ENCODE measurements at regions not wholly inside any gene's neighbourhood (a gene's known extent, or its start where the extent isn't known, plus 50 kb on each side); places are given as distances from the start of the nearest gene placed in this dataset.

DNA sequence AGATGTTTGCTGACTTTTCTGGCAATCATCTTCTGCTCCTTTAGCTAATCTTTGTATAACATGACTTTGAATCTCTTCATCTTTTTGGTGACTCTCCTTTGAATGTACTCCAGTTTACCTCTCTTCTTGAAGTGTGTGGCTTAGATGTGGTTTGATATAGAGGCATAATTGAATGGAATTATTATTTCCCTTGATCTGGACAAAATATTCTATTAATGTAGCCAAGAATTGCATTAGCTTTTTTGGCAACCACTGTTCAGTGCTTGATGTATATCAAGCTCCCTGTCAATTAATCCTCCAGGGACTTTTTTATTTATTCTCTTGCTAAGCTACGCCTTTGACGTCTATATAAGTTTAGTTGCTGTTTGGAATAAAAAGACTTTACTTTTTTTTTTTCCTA is 490.8 kb downstream of the PCDH20 start:
- Histone ChIP-seq H2BK12ac (ENCODE audit: low read depth, low read length) (no peak overlapping the region), H2BK5ac (ENCODE audit: low read depth, low read length) (no peak overlapping the region), H4K8ac (ENCODE audit: extremely low read depth, insufficient read depth, low read length) (no peak overlapping the region), H3K23me2 (ENCODE audit: low read depth, low read length) (no peaks in the 10 kb centered on the region), H3K27me3 (replicated peaks in 1 of 4; ENCODE audit: control insufficient read depth in 3 of 4, extremely low read depth in 1 of 4, insufficient read depth in 3 of 4, low read length in 3 of 4) (no peaks in the 10 kb centered on the region), H3K79me2 (ENCODE audit: control insufficient read depth in 1 of 2, insufficient read depth in 2 of 2, low read length in 2 of 2) (no peaks in the 10 kb centered on the region), H3K4me2 (ENCODE audit: insufficient read depth in 1 of 2, low read depth in 2 of 2, low read length in 2 of 2) (no peak overlapping the region), H4K91ac (replicated peaks; ENCODE audit: insufficient read length, low read length) (no peak overlapping the region), H3K4me3 (ENCODE audit: extremely low read depth in 1 of 4, insufficient read depth in 2 of 4, low read depth in 3 of 4, low read length in 4 of 4) (no peak overlapping the region), H2BK20ac (ENCODE audit: low read length) (no peak overlapping the region), H3K14ac (ENCODE audit: insufficient read length) (no peak overlapping the region), H3K56ac (replicated peaks; ENCODE audit: insufficient read length, low read depth, low read length) (no peak overlapping the region), H3K9me3 (ENCODE audit: insufficient read depth in 2 of 2, low read depth in 1 of 2, low read length in 1 of 2) (no peaks in the 10 kb centered on the region), H2BK15ac (ENCODE audit: low read length) (no peak overlapping the region), H3K9ac (replicated peaks in 1 of 4; ENCODE audit: extremely low read depth in 1 of 4, low read depth in 3 of 4, low read length in 3 of 4) (no peak overlapping the region), H3K79me1 (ENCODE audit: low read depth, low read length) (no peaks in the 10 kb centered on the region), H2AK5ac (ENCODE audit: low read depth, low read length) (no peak overlapping the region), H3K4me1 (replicated peaks in 1 of 4; ENCODE audit: control insufficient read depth in 3 of 4, insufficient read depth in 4 of 4, low read length in 3 of 4) (no peaks in the 10 kb centered on the region), H4K20me1 (replicated peaks in 1 of 2; ENCODE audit: control insufficient read depth in 1 of 2, insufficient read depth in 2 of 2, low read length in 2 of 2) (no peaks in the 10 kb centered on the region), H3K27ac (ENCODE audit: low read depth, low read length) (no peak overlapping the region), H3K18ac (ENCODE audit: extremely low read depth, low read length) (no peak overlapping the region), H3K36me3 (ENCODE audit: control insufficient read depth in 2 of 4, insufficient read depth in 4 of 4, low read length in 3 of 4) (no peaks in the 10 kb centered on the region), H2AFZ (ENCODE audit: low read length) (no peak overlapping the region), H2BK120ac (replicated peaks; ENCODE audit: low read depth, low read length) (no peak overlapping the region), H4K5ac (ENCODE audit: insufficient read length, low read depth, low read length) (no peak overlapping the region), H3K4ac (replicated peaks; ENCODE audit: insufficient read length, low read depth, low read length) (no peak overlapping the region), H3K23ac (ENCODE audit: insufficient read length) (no peak overlapping the region)
- FAIRE-seq (no peak), DNase-seq (ENCODE audit: low read depth in 1 of 2, low spot score in 2 of 2) (no peak)
- 84% methylated on average over 2 of the region's 2 CpGs; no CpG with 5 or more reads in 1 of the 2 experiments for WGBS, 2 experiments (ENCODE audit: extremely low coverage in 1 of 2, insufficient coverage in 1 of 2, insufficient read length in 1 of 2, insufficient replicate concordance in 2 of 2, low coverage in 1 of 2, low lambda C conversion rate in 2 of 2, missing lambda C conversion rate in 1 of 2)
- ChIA-PET POLR2A (ENCODE audit: partially characterized antibody) (no interaction called here), CTCF (ENCODE audit: partially characterized antibody) (interaction anchor here (1.1 to 1.5 kb wide), 2 partner anchors 24 to 956 kb away, joined by 3 to 5 read pairs; no protein-coding TSS in a partner anchor)
- TF ChIP-seq SIRT6 (IDR thresholded peaks at IDR 0.05; ENCODE audit: low read length) (no peak), JUN (IDR thresholded peaks at IDR 0.05; ENCODE audit: low read depth, low read length) (no peak), TBP (IDR thresholded peaks at IDR 0.05; ENCODE audit: low read depth, low read length) (no peak), HDAC6 (IDR thresholded peaks at IDR 0.05; ENCODE audit: low read depth, low read length) (no peak), FOSL1 (IDR thresholded peaks at IDR 0.05; ENCODE audit: insufficient read depth, low read depth, low read length) (no peak), BCL11A (IDR thresholded peaks at IDR 0.05; ENCODE audit: low read depth in 2 of 2, low read length in 2 of 2) (no peak), SP2 (IDR thresholded peaks at IDR 0.05; ENCODE audit: low read length) (no peak), GTF2F1 (IDR thresholded peaks at IDR 0.05; ENCODE audit: borderline replicate concordance, low read depth, low read length) (no peak), TAF1 (IDR thresholded peaks at IDR 0.05; ENCODE audit: low read depth, low read length) (no peak), SP4 (IDR thresholded peaks at IDR 0.05; ENCODE audit: low read length) (no peak), RBBP5 (IDR thresholded peaks at IDR 0.05; ENCODE audit: borderline replicate concordance, low read depth, low read length) (no peak), KDM5A (IDR thresholded peaks at IDR 0.05; ENCODE audit: low read length) (no peak), RXRA (IDR thresholded peaks at IDR 0.05; ENCODE audit: insufficient read depth, low read depth, low read length) (no peak)
- TF ChIP-seq, protein P1, sequence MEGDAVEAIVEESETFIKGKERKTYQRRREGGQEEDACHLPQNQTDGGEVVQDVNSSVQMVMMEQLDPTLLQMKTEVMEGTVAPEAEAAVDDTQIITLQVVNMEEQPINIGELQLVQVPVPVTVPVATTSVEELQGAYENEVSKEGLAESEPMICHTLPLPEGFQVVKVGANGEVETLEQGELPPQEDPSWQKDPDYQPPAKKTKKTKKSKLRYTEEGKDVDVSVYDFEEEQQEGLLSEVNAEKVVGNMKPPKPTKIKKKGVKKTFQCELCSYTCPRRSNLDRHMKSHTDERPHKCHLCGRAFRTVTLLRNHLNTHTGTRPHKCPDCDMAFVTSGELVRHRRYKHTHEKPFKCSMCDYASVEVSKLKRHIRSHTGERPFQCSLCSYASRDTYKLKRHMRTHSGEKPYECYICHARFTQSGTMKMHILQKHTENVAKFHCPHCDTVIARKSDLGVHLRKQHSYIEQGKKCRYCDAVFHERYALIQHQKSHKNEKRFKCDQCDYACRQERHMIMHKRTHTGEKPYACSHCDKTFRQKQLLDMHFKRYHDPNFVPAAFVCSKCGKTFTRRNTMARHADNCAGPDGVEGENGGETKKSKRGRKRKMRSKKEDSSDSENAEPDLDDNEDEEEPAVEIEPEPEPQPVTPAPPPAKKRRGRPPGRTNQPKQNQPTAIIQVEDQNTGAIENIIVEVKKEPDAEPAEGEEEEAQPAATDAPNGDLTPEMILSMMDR (IDR thresholded peaks at IDR 0.05; ENCODE audit: control extremely low read depth in 1 of 3, insufficient read depth in 1 of 3, low read depth in 1 of 3, low read length in 3 of 3): no peak
